ENCODE measurements at regions not wholly inside any gene's neighbourhood (a gene's known extent, or its start where the extent isn't known, plus 50 kb on each side); places are given as distances from the start of the nearest gene placed in this dataset.

DNA sequence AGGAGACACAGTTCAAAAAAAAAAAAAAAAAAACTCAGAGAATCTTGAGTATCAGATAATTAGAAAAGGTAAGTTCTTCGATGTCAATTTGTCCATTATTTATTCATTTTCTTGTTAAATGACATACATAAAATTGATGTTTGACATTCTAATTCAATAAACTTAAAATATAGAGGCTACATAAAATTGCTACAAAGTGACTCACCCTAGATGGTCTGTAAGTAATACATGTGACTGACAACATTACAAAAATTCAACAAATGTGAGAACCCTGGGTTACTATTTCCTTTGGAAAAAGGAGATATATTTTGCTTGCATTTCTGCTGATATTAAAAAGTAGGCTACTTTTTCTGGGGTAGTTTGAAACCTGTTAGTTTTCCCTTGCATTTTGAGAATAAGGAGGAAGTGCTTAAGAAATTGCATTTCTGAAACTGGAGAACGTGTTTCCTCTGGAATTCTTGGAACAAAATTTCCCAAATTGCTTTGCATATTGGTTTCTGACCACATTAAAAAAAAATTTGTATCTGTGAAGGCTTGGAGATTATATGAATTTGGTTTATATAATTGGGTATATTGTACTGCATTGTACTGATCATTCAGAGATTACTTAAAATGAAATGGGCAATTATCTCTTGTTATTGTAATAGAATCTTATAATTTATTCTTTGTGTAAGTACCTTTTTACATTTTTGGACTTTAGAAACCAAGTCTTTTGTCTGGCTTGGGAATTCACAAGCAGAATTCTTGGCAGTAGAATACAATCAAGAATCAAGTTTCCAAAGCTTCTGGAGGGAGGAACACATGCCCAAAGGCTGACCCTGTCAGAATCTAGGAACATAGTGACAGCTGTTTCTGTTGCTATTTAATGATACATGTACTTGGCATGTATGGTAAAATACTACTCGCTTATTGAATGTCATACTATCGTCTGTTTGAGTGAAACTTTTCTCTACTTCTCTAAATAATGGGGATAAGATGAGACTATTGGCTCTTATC is 106.1 kb downstream of the DSEL start:
- TF ChIP-seq TCF12 (IDR thresholded peaks at IDR 0.05; ENCODE audit: low read depth) = no peak
- TF ChIP-seq EGR1 (IDR thresholded peaks at IDR 0.05) = no peak
- TF ChIP-seq NFIC (IDR thresholded peaks at IDR 0.05) = no peak
- no peak for TF ChIP-seq RAD21 (IDR thresholded peaks at IDR 0.05; ENCODE audit: low read depth)
- TF ChIP-seq TEAD4 (IDR thresholded peaks at IDR 0.05) = no peak
- TF ChIP-seq, protein P1, sequence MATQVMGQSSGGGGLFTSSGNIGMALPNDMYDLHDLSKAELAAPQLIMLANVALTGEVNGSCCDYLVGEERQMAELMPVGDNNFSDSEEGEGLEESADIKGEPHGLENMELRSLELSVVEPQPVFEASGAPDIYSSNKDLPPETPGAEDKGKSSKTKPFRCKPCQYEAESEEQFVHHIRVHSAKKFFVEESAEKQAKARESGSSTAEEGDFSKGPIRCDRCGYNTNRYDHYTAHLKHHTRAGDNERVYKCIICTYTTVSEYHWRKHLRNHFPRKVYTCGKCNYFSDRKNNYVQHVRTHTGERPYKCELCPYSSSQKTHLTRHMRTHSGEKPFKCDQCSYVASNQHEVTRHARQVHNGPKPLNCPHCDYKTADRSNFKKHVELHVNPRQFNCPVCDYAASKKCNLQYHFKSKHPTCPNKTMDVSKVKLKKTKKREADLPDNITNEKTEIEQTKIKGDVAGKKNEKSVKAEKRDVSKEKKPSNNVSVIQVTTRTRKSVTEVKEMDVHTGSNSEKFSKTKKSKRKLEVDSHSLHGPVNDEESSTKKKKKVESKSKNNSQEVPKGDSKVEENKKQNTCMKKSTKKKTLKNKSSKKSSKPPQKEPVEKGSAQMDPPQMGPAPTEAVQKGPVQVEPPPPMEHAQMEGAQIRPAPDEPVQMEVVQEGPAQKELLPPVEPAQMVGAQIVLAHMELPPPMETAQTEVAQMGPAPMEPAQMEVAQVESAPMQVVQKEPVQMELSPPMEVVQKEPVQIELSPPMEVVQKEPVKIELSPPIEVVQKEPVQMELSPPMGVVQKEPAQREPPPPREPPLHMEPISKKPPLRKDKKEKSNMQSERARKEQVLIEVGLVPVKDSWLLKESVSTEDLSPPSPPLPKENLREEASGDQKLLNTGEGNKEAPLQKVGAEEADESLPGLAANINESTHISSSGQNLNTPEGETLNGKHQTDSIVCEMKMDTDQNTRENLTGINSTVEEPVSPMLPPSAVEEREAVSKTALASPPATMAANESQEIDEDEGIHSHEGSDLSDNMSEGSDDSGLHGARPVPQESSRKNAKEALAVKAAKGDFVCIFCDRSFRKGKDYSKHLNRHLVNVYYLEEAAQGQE (IDR thresholded peaks at IDR 0.05; ENCODE audit: low read depth) = no peak
- no peak for TF ChIP-seq ZBTB7A (IDR thresholded peaks at IDR 0.05; ENCODE audit: low read depth)
- TF ChIP-seq CREB1 (IDR thresholded peaks at IDR 0.05; ENCODE audit: low read depth) = no peak
- TF ChIP-seq YY1 (IDR thresholded peaks at IDR 0.05; ENCODE audit: low read depth) = no peak
- no peak for TF ChIP-seq FOXM1 (IDR thresholded peaks at IDR 0.05; ENCODE audit: borderline replicate concordance, low read depth)
- TF ChIP-seq CEBPB (IDR thresholded peaks at IDR 0.05) = no peak
- TF ChIP-seq EP300 (IDR thresholded peaks at IDR 0.05; ENCODE audit: borderline replicate concordance) = no peak
- TF ChIP-seq TAF1 (IDR thresholded peaks at IDR 0.05; ENCODE audit: low read depth) = no peak
- TF ChIP-seq, protein P2, sequence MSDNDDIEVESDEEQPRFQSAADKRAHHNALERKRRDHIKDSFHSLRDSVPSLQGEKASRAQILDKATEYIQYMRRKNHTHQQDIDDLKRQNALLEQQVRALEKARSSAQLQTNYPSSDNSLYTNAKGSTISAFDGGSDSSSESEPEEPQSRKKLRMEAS (IDR thresholded peaks at IDR 0.05) = no peak

DNA sequence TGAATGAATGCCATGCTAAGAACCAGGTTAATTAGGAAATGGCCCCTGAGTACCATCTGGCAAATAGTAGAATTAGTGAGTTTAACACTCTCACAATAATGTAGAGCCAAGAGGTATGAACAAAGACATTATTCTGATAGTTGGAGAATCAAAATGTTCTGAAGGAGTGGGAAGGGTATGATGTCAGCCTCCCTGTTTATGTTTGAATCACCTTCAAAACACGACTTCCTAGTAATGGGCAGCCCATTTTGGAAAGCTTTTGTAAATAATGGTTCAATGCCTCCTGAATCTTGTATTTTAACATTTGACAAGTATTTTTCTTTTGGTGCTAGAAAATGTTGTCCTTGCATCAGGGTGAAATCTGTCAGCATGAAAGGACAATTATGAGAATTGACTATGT is 108.3 kb downstream of the DSEL start:
- no peak for TF ChIP-seq NFIC (IDR thresholded peaks at IDR 0.05)
- no peak for TF ChIP-seq CEBPB (IDR thresholded peaks at IDR 0.05)
- no peak for TF ChIP-seq TEAD4 (IDR thresholded peaks at IDR 0.05)
- no peak for TF ChIP-seq TCF12 (IDR thresholded peaks at IDR 0.05; ENCODE audit: low read depth)
- TF ChIP-seq, protein P3, sequence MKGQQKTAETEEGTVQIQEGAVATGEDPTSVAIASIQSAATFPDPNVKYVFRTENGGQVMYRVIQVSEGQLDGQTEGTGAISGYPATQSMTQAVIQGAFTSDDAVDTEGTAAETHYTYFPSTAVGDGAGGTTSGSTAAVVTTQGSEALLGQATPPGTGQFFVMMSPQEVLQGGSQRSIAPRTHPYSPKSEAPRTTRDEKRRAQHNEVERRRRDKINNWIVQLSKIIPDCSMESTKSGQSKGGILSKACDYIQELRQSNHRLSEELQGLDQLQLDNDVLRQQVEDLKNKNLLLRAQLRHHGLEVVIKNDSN (IDR thresholded peaks at IDR 0.05) = no peak
- TF ChIP-seq CREB1 (IDR thresholded peaks at IDR 0.05; ENCODE audit: low read depth) = no peak
- TF ChIP-seq TAF1 (IDR thresholded peaks at IDR 0.05; ENCODE audit: low read depth) = no peak
- no peak for TF ChIP-seq YY1 (IDR thresholded peaks at IDR 0.05; ENCODE audit: low read depth)
- no peak for TF ChIP-seq EGR1 (IDR thresholded peaks at IDR 0.05)
- TF ChIP-seq, protein P2 (IDR thresholded peaks at IDR 0.05) = no peak
- no peak for TF ChIP-seq FOXM1 (IDR thresholded peaks at IDR 0.05; ENCODE audit: borderline replicate concordance, low read depth)
- no peak for TF ChIP-seq ZBTB7A (IDR thresholded peaks at IDR 0.05; ENCODE audit: low read depth)
- TF ChIP-seq, protein P1 (IDR thresholded peaks at IDR 0.05; ENCODE audit: low read depth) = no peak

DNA sequence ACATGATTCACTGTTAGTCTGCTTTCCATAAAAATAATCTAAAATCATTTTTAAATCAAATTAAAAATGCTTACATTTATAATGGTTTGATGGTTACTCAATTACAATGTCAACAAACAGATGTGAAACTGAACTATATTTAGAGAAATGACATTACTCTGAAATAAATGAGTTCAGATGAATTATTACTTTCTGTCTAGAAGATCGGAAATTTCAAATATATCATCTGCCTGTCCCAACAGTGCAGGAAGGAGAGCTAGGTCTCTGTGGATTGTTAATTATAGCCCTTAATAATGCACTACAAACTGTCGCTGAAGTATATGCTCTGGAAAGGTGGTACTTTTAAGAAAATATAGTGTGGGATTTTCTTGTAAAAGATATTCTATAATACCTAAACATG is 109.8 kb downstream of the DSEL start:
- TF ChIP-seq CEBPB (IDR thresholded peaks at IDR 0.05) = no peak

DNA sequence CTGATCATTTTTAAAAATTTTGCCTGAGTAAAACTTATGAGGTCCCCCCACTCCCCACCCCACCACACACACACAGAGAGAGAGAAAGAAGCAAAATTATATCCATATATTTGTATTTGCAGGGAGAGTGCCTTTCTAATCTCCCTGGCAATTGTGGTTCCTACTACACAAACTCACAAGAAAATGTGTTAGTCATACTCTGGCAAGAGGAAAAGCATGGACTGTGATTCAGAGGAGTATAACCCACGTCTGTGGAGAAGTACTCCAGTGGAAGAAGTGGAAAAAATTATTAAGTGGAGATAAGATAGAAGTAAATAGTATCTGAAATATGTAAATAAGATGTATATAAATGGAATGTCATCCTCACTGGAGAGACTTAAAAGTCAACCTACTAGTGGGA is 114.0 kb downstream of the DSEL start:
- TF ChIP-seq RAD21 (IDR thresholded peaks at IDR 0.05; ENCODE audit: low read depth) = no peak
- no peak for TF ChIP-seq YY1 (IDR thresholded peaks at IDR 0.05; ENCODE audit: low read depth)
- no peak for TF ChIP-seq CEBPB (IDR thresholded peaks at IDR 0.05)
- no peak for TF ChIP-seq TCF12 (IDR thresholded peaks at IDR 0.05; ENCODE audit: low read depth)
- no peak for TF ChIP-seq FOXM1 (IDR thresholded peaks at IDR 0.05; ENCODE audit: borderline replicate concordance, low read depth)
- TF ChIP-seq TAF1 (IDR thresholded peaks at IDR 0.05; ENCODE audit: low read depth) = no peak
- no peak for TF ChIP-seq NFIC (IDR thresholded peaks at IDR 0.05)
- TF ChIP-seq, protein P2 (IDR thresholded peaks at IDR 0.05) = no peak
- TF ChIP-seq EGR1 (IDR thresholded peaks at IDR 0.05) = no peak
- no peak for TF ChIP-seq ZBTB7A (IDR thresholded peaks at IDR 0.05; ENCODE audit: low read depth)
- TF ChIP-seq TEAD4 (IDR thresholded peaks at IDR 0.05) = no peak
- TF ChIP-seq, protein P3 (IDR thresholded peaks at IDR 0.05) = no peak
- TF ChIP-seq CREB1 (IDR thresholded peaks at IDR 0.05; ENCODE audit: low read depth) = no peak
- no peak for TF ChIP-seq EP300 (IDR thresholded peaks at IDR 0.05; ENCODE audit: borderline replicate concordance)
- TF ChIP-seq, protein P1 (IDR thresholded peaks at IDR 0.05; ENCODE audit: low read depth) = no peak
